Gastroesophageal sphincter (tissue), 3 donors: ENCODE measurements at regions not wholly inside any gene's neighbourhood (a gene's known extent, or its start where the extent isn't known, plus 50 kb on each side); places are given as distances from the start of the nearest gene placed in this dataset.

Experiments
- POLR2A ChIP-seq, 2 donors: fragments of 450-650 bp; IDR thresholded peaks; one replicate each; pipeline ENCODE4 v1.6.1; 2017; ENCODE audit warnings: antibody characterized with exemption in 2 of 2, mild to moderate bottlenecking in 2 of 2, moderate library complexity in 1 of 2
- TF ChIP-seq, protein P1 (sequence below), 4 experiments: fragments of 200-600 bp in 2 of 4; fragments of 450-650 bp in 2 of 4; sonication (generic) in 1 of 4; IDR thresholded peaks; one replicate each; pipeline ENCODE4 v1.5.1; 2017 to 2019; ENCODE audit warnings: antibody characterized with exemption in 4 of 4, mild to moderate bottlenecking in 2 of 4, moderate library complexity in 2 of 4

- TF ChIP-seq POLR2A (IDR thresholded peaks at IDR 0.05), result no peak
- TF ChIP-seq, protein P1, sequence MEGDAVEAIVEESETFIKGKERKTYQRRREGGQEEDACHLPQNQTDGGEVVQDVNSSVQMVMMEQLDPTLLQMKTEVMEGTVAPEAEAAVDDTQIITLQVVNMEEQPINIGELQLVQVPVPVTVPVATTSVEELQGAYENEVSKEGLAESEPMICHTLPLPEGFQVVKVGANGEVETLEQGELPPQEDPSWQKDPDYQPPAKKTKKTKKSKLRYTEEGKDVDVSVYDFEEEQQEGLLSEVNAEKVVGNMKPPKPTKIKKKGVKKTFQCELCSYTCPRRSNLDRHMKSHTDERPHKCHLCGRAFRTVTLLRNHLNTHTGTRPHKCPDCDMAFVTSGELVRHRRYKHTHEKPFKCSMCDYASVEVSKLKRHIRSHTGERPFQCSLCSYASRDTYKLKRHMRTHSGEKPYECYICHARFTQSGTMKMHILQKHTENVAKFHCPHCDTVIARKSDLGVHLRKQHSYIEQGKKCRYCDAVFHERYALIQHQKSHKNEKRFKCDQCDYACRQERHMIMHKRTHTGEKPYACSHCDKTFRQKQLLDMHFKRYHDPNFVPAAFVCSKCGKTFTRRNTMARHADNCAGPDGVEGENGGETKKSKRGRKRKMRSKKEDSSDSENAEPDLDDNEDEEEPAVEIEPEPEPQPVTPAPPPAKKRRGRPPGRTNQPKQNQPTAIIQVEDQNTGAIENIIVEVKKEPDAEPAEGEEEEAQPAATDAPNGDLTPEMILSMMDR (IDR thresholded peaks at IDR 0.05), result no peak
These were observed 287.0 kb upstream of the SLC14A2 start for GRCh38 chr18:45328296-45328695.
